Right cardiac atrium (tissue), 5 donors: ENCODE measurements at regions not wholly inside any gene's neighbourhood (a gene's known extent, or its start where the extent isn't known, plus 50 kb on each side); places are given as distances from the start of the nearest gene placed in this dataset.
A peak's percentile ranks its signal among the peaks of the same experiment; 100 is the strongest.

Experiments
- ATAC-seq, 2 donors: fragments of 200-7000 bp; cut with Tn5 transposase; one replicate each; pipeline versions ENCODE4 v1.8.0 to v1.9.1; 2020; ENCODE audit warnings: moderate library complexity in 2 of 2, mild to moderate bottlenecking in 1 of 2
- DNase-seq, 3 donors: peaks; one replicate each; pipeline ENCODE4 v3.0.0-alpha.2; 2020
- H3K27ac ChIP-seq: one replicate; pipeline ENCODE4 v1.5.1; 2013; ENCODE audit warnings: mild to moderate bottlenecking, low read length, control low read depth, moderate library complexity
- H3K27me3 ChIP-seq: one replicate; pipeline ENCODE4 v1.6.1; 2013; ENCODE audit not compliant: control insufficient read depth, insufficient read depth
- H3K4me1 ChIP-seq: one replicate; pipeline ENCODE4 v1.6.1; 2013; ENCODE audit warnings: low read length; ENCODE audit not compliant: control insufficient read depth, insufficient read depth
- H3K4me3 ChIP-seq: one replicate; pipeline ENCODE4 v1.5.1; 2013; ENCODE audit warnings: low read length, control low read depth
- H3K9me3 ChIP-seq: one replicate; pipeline ENCODE4 v1.6.1; 2013; ENCODE audit warnings: low read length; ENCODE audit not compliant: control insufficient read depth
- WGBS: extraction: QIAGEN DNeasy Blood & Tissue Kit; methylation state at CpG from one replicate; pipeline ENCODE4 v1.1.7; 2013; 5-methylcytosine and 5-hydroxymethylcytosine counted together
- intact Hi-C, 4 donors: fragments of 100-400 bp; cut with DNase I; formaldehyde crosslinking; loops; one replicate each; pipeline versions ENCODE4 v1.11.0 to v1.14.0; 2022 to 2023
- donor health status: healthy with polysubstance abuse.
- donor health status: DM: no; HTN: yes; CAD: no.
- donor health status: DM: no; HTN: no; CAD: no.
- donor health status: DM: no; HTN: yes; CAD: no; lungs with severe emphysema.
- donor health status: DM: yes; HTN: yes; CAD: no.

- ATAC-seq (no peak), DNase-seq (no peak)
- Histone ChIP-seq H3K4me3 (no peak overlapping the region), H3K27ac (no peak overlapping the region), H3K9me3 (no peaks in the 10 kb centered on the region), H3K4me1 (no peaks in the 10 kb centered on the region), H3K27me3 (no peaks in the 10 kb centered on the region)
- intact Hi-C loops, result no loop called here
- WGBS, result 78% methylated on average over 6 of the region's 6 CpGs
Measured at GRCh38 chr7:35477609-35478008, 217.3 kb downstream of the HERPUD2 start.

- H3K4me3 ChIP-seq, result no peak overlapping the region
- ATAC-seq (no peak), DNase-seq (no peak)
- intact Hi-C loops, result no loop called here
- H3K4me1 ChIP-seq, result no peaks in the 10 kb centered on the region
- no peaks in the 10 kb centered on the region for H3K9me3 ChIP-seq
- no peak overlapping the region for H3K27ac ChIP-seq
- no peaks in the 10 kb centered on the region for H3K27me3 ChIP-seq
- 86% methylated on average over 1 of the region's 1 CpG for WGBS
Measured at GRCh38 chr7:35474100-35474499, 220.2 kb upstream of the TBX20 start.

DNA sequence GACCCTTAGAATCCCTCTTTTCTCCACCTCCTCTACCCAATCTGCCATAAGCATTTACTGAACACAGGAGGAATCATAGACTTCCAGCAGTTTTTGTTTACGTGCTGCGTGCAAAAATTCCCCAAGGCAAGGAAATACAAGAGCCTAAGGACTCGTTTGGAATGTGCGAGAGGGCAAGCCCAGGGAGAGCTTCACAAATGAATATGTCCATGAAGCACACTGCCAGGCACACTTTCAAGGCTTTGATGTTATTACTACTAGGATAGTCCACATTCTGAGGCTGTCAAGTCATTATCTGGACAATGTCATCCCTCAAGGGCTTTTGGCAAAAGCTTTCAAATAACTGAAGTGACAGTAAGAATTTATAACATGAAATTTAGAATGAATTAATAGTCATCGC, 214.7 kb upstream of the TBX20 start:
- intact Hi-C loops, result loop anchor here in 1 of 4 donors (5.0 kb wide), 1 partner anchor 44 kb away; no protein-coding TSS in a partner anchor
- 61% methylated on average over 5 of the region's 5 CpGs for WGBS
- ATAC-seq (no peak), DNase-seq (no peak)
- Histone ChIP-seq H3K27me3 (no peaks in the 10 kb centered on the region), H3K4me1 (no peaks in the 10 kb centered on the region), H3K4me3 (no peak overlapping the region), H3K9me3 (no peaks in the 10 kb centered on the region), H3K27ac (no peak overlapping the region)

- Histone ChIP-seq H3K9me3 (no peaks in the 10 kb centered on the region), H3K27ac (no peak overlapping the region), H3K4me1 (no peaks in the 10 kb centered on the region), H3K27me3 (no peaks in the 10 kb centered on the region), H3K4me3 (no peak overlapping the region)
- no peak for ATAC-seq
- intact Hi-C loops, result loop anchor here in 1 of 4 donors (5.0 kb wide), 1 partner anchor 45 kb away; no protein-coding TSS in a partner anchor
- 71% methylated on average over 3 of the region's 3 CpGs for WGBS
- DNase-seq, result no peak
Measured at GRCh38 chr7:35467456-35467978, 213.6 kb upstream of the TBX20 start.

- no peaks in the 10 kb centered on the region for H3K9me3 ChIP-seq
- H3K27me3 ChIP-seq, result no peaks in the 10 kb centered on the region
- intact Hi-C loops, result loop anchor here in 1 of 4 donors (5.0 kb wide), 1 partner anchor 46 kb away; no protein-coding TSS in a partner anchor
- H3K4me3 ChIP-seq, result no peak overlapping the region
- H3K27ac ChIP-seq, result peak overlapping the region; percentile 81
- H3K4me1 ChIP-seq, result no peaks in the 10 kb centered on the region
- DNase-seq (peak; percentile 73 to 91 (median 91)), ATAC-seq (peak; percentile 89 to 94)
- 32% methylated on average over 18 of the region's 18 CpGs for WGBS
Measured at GRCh38 chr7:35465791-35466336, 212.0 kb upstream of the TBX20 start.

DNA sequence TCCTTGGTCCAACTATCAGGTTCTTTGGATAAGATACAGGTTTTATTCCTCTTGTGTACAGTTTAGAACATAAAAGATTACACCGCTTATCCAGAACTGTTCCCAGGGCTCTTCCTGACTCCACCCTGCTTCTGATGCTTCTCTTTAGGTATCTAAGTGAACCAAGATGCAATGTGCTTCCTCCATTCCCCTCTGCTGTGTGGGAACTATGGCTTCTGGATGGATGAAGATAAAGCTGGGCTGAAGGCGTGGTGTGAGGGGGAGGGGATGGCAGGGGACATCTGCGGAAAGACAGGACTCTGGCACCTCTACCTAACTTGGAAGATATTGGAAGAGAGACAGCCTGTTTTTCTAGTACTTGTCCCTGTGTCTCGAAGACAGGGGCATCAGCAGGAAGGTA, 209.9 kb upstream of the TBX20 start:
- no peak for ATAC-seq
- whole genome bisulfite sequencing, result 48% methylated on average over 4 of the region's 4 CpGs

DNA sequence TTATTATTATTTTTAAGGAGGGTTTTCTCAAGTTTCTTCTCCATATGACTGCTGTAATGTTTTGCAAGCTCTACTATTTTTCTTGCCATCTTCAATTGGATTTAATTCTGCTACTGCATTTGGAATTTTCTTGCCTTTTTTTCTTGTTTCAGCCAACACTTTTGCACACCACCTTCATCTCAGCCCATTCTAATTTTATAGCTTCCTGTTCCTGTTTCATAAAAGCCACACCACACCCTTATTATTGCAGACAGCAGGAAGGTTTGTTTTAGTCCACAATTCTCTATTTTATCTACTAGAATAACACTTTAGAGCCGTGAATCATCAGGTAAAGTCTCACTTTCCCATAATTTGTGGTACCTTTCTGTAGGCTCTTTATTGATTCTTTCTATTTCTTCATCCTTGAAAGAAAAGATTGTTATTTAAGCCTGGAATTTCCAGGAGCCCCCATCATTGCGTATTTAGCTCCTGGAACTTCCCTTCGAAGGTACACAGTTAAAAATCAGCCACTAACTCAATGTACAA, 209.3 kb upstream of the TBX20 start:
- H3K4me1 ChIP-seq, result no peaks in the 10 kb centered on the region
- intact Hi-C loops, result no loop called here
- H3K27me3 ChIP-seq, result no peaks in the 10 kb centered on the region
- ATAC-seq (no peak), DNase-seq (no peak)
- WGBS, result 78% methylated on average over 3 of the region's 3 CpGs
- H3K9me3 ChIP-seq, result no peaks in the 10 kb centered on the region
- no peak overlapping the region for H3K4me3 ChIP-seq
- no peak overlapping the region for H3K27ac ChIP-seq

More for the DNA sequence above, 209.9 kb upstream of the TBX20 start:
- H3K9me3 ChIP-seq, result no peaks in the 10 kb centered on the region
- H3K4me3 ChIP-seq, result no peak overlapping the region
- no peak overlapping the region for H3K27ac ChIP-seq
- no peaks in the 10 kb centered on the region for H3K4me1 ChIP-seq
- intact Hi-C loops, result no loop called here
- DNase-seq, result no peak
- H3K27me3 ChIP-seq, result no peaks in the 10 kb centered on the region

DNA sequence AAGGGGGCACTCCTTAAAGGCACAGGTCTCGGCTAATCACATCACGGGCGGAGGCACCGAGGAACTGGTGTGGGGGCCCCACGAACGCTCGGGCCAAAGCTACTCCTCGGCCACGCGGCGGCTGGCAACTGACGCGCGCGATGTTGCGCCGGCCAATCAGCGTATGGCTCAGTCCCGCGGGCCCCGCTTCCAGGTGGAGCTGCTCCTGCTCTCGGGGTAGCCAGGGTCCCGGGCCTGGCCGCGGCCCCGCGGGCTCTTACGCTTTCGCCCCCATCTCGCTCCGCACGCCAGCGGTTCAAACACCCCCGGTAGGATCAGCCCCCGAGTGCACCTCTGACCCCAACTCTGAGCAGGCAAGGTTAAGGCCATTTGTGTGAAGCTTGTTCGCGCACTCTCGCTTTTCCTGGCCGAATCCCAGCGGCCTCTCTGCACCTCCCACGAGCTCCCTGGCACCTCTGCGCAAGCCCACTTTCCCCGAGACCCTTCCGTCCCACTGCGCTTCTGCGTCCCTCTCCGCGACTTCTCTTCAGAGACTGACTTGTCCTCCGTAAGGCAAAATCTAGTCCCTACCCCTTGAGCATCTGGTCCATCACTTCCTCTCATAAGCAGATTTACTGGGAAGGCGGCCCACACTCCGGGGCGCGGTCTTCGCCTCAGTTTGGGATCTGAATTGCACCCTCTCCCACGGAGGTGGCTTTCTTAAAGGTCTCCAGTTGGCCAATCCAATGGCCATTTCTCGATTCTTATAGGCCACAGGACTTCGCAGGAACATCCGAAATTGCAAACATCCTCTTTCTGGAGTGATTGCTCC, 200.9 kb upstream of the TBX20 start:
- Histone ChIP-seq H3K4me3 (no peak overlapping the region), H3K4me1 (no peaks in the 10 kb centered on the region), H3K9me3 (no peaks in the 10 kb centered on the region), H3K27ac (no peak overlapping the region), H3K27me3 (no peaks in the 10 kb centered on the region)
- intact Hi-C loops, result no loop called here
- peak; percentile 32 to 62 (median 55) for DNase-seq
- 35% methylated on average over 58 of the region's 58 CpGs for WGBS
- peak; percentile 67 to 71 for ATAC-seq

DNA sequence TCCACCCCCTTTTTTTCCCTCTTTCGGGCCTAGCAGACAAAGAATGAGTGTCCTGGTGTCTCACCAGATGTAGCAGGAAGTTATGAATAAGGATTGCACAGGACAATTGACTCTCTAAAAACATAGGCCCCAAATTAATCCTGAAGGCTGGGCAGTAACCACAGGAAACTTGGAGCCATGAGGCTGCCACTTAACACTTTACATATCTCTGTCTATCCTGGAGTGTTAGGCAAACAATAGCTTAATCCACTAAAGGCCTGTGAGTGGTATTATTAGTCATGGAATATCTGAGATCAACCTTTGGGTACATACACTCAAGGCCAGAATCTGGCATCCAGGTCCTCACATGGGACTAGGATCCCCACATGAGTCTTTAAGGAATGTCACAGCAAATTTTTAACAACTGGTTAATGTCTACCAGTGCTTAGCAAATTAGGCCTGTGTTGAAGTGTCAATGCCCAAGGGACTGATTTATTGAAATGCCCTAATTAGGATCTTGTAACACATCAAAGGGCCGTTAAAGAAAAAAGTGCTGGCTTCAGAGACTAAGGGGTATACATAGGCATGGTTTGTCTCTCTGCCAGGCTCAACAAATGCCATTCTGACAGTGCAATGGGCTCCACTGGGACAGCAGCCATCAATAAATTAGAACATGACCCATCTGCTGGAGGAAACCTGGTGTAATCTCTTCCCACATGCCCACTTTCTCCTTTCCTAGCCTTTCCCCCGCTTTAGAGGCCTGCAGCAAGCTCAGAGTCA, 196.7 kb upstream of the TBX20 start:
- H3K4me3 ChIP-seq, result no peak overlapping the region
- ATAC-seq (peak in 1 of 2 donors; percentile 22), DNase-seq (no peak)
- H3K4me1 ChIP-seq, result no peaks in the 10 kb centered on the region
- intact Hi-C loops, result no loop called here
- no peak overlapping the region for H3K27ac ChIP-seq
- WGBS, result 53% methylated on average over 3 of the region's 3 CpGs
- no peaks in the 10 kb centered on the region for H3K27me3 ChIP-seq
- H3K9me3 ChIP-seq, result no peaks in the 10 kb centered on the region

- no peaks in the 10 kb centered on the region for H3K9me3 ChIP-seq
Measured at GRCh38 chr7:35448486-35448885, 194.6 kb upstream of the TBX20 start.

More at GRCh38 chr7:35448486-35448885, 194.6 kb upstream of the TBX20 start:
- intact Hi-C loops, result no loop called here
- Histone ChIP-seq H3K27ac (no peak overlapping the region), H3K4me1 (no peaks in the 10 kb centered on the region), H3K4me3 (no peak overlapping the region), H3K27me3 (no peaks in the 10 kb centered on the region)
- DNase-seq (peak in 1 of 3 donors; percentile 43), ATAC-seq (no peak)
- WGBS, result 57% methylated on average over 4 of the region's 4 CpGs
